Peyer's patch (tissue), 4 donors: ENCODE measurements at regions not wholly inside any gene's neighbourhood (a gene's known extent, or its start where the extent isn't known, plus 50 kb on each side); places are given as distances from the start of the nearest gene placed in this dataset.

Experiments
- POLR2A ChIP-seq, 2 donors: fragments of 450-650 bp; IDR thresholded peaks; one replicate each; pipeline ENCODE4 v1.5.1; 2017; ENCODE audit warnings: antibody characterized with exemption in 2 of 2, mild to moderate bottlenecking in 2 of 2, moderate library complexity in 2 of 2
- TF ChIP-seq, protein P1 (sequence below), 6 experiments: fragments of 450-650 bp in 4 of 6; fragments of 200-600 bp in 2 of 6; sonication (generic) in 1 of 6; IDR thresholded peaks; one replicate each; pipeline ENCODE4 v1.5.1; 2017 to 2019; ENCODE audit warnings: antibody characterized with exemption in 6 of 6, mild to moderate bottlenecking in 3 of 6, moderate library complexity in 1 of 6

- no peak for TF ChIP-seq POLR2A (IDR thresholded peaks at IDR 0.05)
- TF ChIP-seq, protein P1, sequence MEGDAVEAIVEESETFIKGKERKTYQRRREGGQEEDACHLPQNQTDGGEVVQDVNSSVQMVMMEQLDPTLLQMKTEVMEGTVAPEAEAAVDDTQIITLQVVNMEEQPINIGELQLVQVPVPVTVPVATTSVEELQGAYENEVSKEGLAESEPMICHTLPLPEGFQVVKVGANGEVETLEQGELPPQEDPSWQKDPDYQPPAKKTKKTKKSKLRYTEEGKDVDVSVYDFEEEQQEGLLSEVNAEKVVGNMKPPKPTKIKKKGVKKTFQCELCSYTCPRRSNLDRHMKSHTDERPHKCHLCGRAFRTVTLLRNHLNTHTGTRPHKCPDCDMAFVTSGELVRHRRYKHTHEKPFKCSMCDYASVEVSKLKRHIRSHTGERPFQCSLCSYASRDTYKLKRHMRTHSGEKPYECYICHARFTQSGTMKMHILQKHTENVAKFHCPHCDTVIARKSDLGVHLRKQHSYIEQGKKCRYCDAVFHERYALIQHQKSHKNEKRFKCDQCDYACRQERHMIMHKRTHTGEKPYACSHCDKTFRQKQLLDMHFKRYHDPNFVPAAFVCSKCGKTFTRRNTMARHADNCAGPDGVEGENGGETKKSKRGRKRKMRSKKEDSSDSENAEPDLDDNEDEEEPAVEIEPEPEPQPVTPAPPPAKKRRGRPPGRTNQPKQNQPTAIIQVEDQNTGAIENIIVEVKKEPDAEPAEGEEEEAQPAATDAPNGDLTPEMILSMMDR (IDR thresholded peaks at IDR 0.05), result no peak
Measured at GRCh38 chr1:87887100-87887499, 558.4 kb downstream of the LMO4 start.
